IMR-90 (cell line): ENCODE measurements at regions not wholly inside any gene's neighbourhood (a gene's known extent, or its start where the extent isn't known, plus 50 kb on each side); places are given as distances from the start of the nearest gene placed in this dataset.
"Not testable (repeated sequence)": the region's sequence is repeated elsewhere in the genome, so short reads cannot be mapped to it uniquely, and the experiment has no call there.

Experiments used
- ATAC-seq: fragments of 200-7000 bp; cut with Tn5 transposase; 2 replicates; pipeline ENCODE4 v1.9.1; 2020; ENCODE audit warnings: low read depth, mild to moderate bottlenecking, moderate library complexity
- BruUV-seq: library from RNA; stranded (reverse); fragments of 400-500 nt; replicated peaks from 2 replicates; lab custom pipeline; 2021; lab: Mats Ljungman, UMichigan
- CTCF ChIA-PET: fragments of 300-600 bp; formaldehyde crosslinking; extraction: SDS; loops from one replicate; lab custom pipeline; 2021; ENCODE audit warnings: antibody characterized with exemption; lab: Yijun Ruan, JAX
- POLR2A ChIA-PET: fragments of 300-600 bp; sonication (Branson Sonifier 250); formaldehyde crosslinking; loops from one replicate; lab custom pipeline; 2022; ENCODE audit warnings: antibody characterized with exemption; ENCODE audit not compliant: unreplicated experiment; lab: Charles Lee
- DNase-seq: peaks from one replicate; pipeline ENCODE4 v3.0.0; 2013
- H2AFZ ChIP-seq: replicated peaks from 2 replicates; pipeline ENCODE3; 2013; ENCODE audit warnings: low read length, mild to moderate bottlenecking; ENCODE audit not compliant: poor library complexity
- H2AK5ac ChIP-seq: 2 replicates; pipeline ENCODE4 v1.6.1; 2013; ENCODE audit warnings: low read depth, low read length, inconsistent platforms
- H2AK9ac ChIP-seq: replicated peaks from 2 replicates; pipeline ENCODE3; 2013; ENCODE audit warnings: mild to moderate bottlenecking, low read depth, low read length, moderate library complexity; ENCODE audit not compliant: poor library complexity
- H2BK120ac ChIP-seq: 2 replicates; pipeline ENCODE4 v1.6.1; 2013; ENCODE audit warnings: low read depth, low read length, inconsistent platforms
- H2BK15ac ChIP-seq: 3 replicates; pipeline ENCODE4 v1.6.1; 2013; ENCODE audit warnings: low read depth, low read length, inconsistent platforms
- H2BK20ac ChIP-seq: 2 replicates; pipeline ENCODE4 v1.6.1; 2013; ENCODE audit warnings: low read depth, mild to moderate bottlenecking, inconsistent platforms, low read length, moderate library complexity
- H2BK5ac ChIP-seq: 2 replicates; pipeline ENCODE4 v1.6.1; 2013; ENCODE audit warnings: mild to moderate bottlenecking, low read depth, low read length, inconsistent platforms; ENCODE audit not compliant: poor library complexity, severe bottlenecking
- H3K14ac ChIP-seq: replicated peaks from 2 replicates; pipeline ENCODE4 v1.6.1; 2013; ENCODE audit warnings: low read depth, low read length, inconsistent platforms
- H3K18ac ChIP-seq: 2 replicates; pipeline ENCODE4 v1.6.1; 2013; ENCODE audit warnings: low read depth, low read length, control low read depth
- H3K23ac ChIP-seq: 2 replicates; pipeline ENCODE4 v1.6.1; 2013; ENCODE audit warnings: low read depth, low read length, inconsistent platforms
- H3K27ac ChIP-seq: 2 replicates; pipeline ENCODE4 v1.5.1; 2013; ENCODE audit warnings: mild to moderate bottlenecking, control low read depth, low read length; ENCODE audit not compliant: insufficient read depth
- H3K27me3 ChIP-seq: 2 replicates; pipeline ENCODE4 v1.6.1; 2013; ENCODE audit warnings: low read length; ENCODE audit not compliant: control insufficient read depth, insufficient read depth
- H3K36me3 ChIP-seq: 2 replicates; pipeline ENCODE4 v1.6.1; 2013; ENCODE audit warnings: low read length, mixed read lengths; ENCODE audit not compliant: control insufficient read depth, insufficient read depth
- H3K4ac ChIP-seq: 2 replicates; pipeline ENCODE4 v1.6.1; 2013; ENCODE audit warnings: low read depth, low read length, inconsistent platforms
- H3K4me1 ChIP-seq: 2 replicates; pipeline ENCODE4 v1.6.1; 2013; ENCODE audit warnings: low read length, mixed read lengths; ENCODE audit not compliant: control insufficient read depth, insufficient read depth
- H3K4me2 ChIP-seq: 2 replicates; pipeline ENCODE4 v1.6.1; 2013; ENCODE audit warnings: low read depth, mild to moderate bottlenecking, control low read depth, low read length, moderate library complexity
- H3K4me3 ChIP-seq: 2 replicates; pipeline ENCODE4 v1.5.1; 2013; ENCODE audit warnings: low read depth, mild to moderate bottlenecking, control low read depth, low read length, moderate library complexity; ENCODE audit not compliant: insufficient read depth
- H3K56ac ChIP-seq: 2 replicates; pipeline ENCODE4 v1.6.1; 2013; ENCODE audit warnings: low read length, inconsistent platforms; ENCODE audit not compliant: insufficient read depth; ENCODE audit errors: extremely low read depth
- H3K79me1 ChIP-seq, 2 experiments: 2 replicates each; pipeline ENCODE4 v1.6.1; 2013; ENCODE audit warnings: low read length in 2 of 2, inconsistent platforms in 1 of 2, low read depth in 1 of 2
- H3K9ac ChIP-seq: 2 replicates; pipeline ENCODE4 v1.6.1; 2013; ENCODE audit warnings: low read depth, low read length, control low read depth
- H3K9me1 ChIP-seq: 2 replicates; pipeline ENCODE4 v1.6.1; 2013; ENCODE audit warnings: low read length, inconsistent platforms; ENCODE audit not compliant: insufficient read depth
- H3K9me3 ChIP-seq: 2 replicates; pipeline ENCODE4 v1.6.1; 2013; ENCODE audit warnings: low read length; ENCODE audit not compliant: control insufficient read depth, insufficient read depth
- H4K20me1 ChIP-seq: 2 replicates; pipeline ENCODE4 v1.6.1; 2013; ENCODE audit warnings: low read length, inconsistent platforms; ENCODE audit not compliant: insufficient read depth
- H4K5ac ChIP-seq: 2 replicates; pipeline ENCODE4 v1.6.1; 2013; ENCODE audit warnings: mild to moderate bottlenecking, low read depth, low read length, control low read depth
- H4K8ac ChIP-seq, 2 experiments: 2 replicates each; pipeline ENCODE4 v1.6.1; 2013; ENCODE audit warnings: low read depth in 2 of 2, low read length in 2 of 2, control low read depth in 1 of 2, inconsistent platforms in 1 of 2
- H4K91ac ChIP-seq: 2 replicates; pipeline ENCODE4 v1.6.1; 2013; ENCODE audit warnings: low read depth, low read length, inconsistent platforms; ENCODE audit not compliant: insufficient read depth
- WGBS, 2 experiments: methylation state at CpG; one replicate each; pipeline versions ENCODE4 v1.1.5 to v1.1.7; 2013; ENCODE audit warnings: missing lambda C conversion rate in 2 of 2; ENCODE audit not compliant: insufficient read length in 1 of 2; ENCODE audit errors: extremely low coverage in 2 of 2; 5-methylcytosine and 5-hydroxymethylcytosine counted together
- dilution Hi-C: fragments of 300-500 bp; cut with HindIII; formaldehyde crosslinking; loops from one replicate; pipeline ENCODE4 v1.14.3; 2018; ENCODE audit warnings: low sequenced_read_pairs; ENCODE audit not compliant: unreplicated experiment
- in situ Hi-C: fragments of 300-500 bp; cut with MboI; formaldehyde crosslinking; loops from 3 replicates; pipeline ENCODE4 v1.14.3; 2019; ENCODE audit warnings: low sequenced_read_pairs, inconsistent platforms, mixed read lengths
- intact Hi-C: fragments of 100-400 bp; cut with micrococcal nuclease; formaldehyde crosslinking; loops from 2 replicates; pipeline ENCODE4 v1.10.0; 2022

- dilution Hi-C loops = not testable (repeated sequence)
These were observed 351.8 kb upstream of the CITED2 start for GRCh38 chr6:139726272-139726671.

More at GRCh38 chr6:139726272-139726671, 351.8 kb upstream of the CITED2 start:
- H3K27ac ChIP-seq, H3K4me1 ChIP-seq, H3K27me3 ChIP-seq, ATAC-seq, H4K20me1 ChIP-seq, H3K36me3 ChIP-seq, H3K4ac ChIP-seq, POLR2A ChIA-PET, H4K8ac ChIP-seq, H3K79me1 ChIP-seq, H4K91ac ChIP-seq, H3K4me2 ChIP-seq, H3K23ac ChIP-seq, in situ Hi-C loops, H2BK15ac ChIP-seq, H3K9me3 ChIP-seq, H2AK5ac ChIP-seq, H2BK20ac ChIP-seq, intact Hi-C loops, H2AK9ac ChIP-seq, H4K5ac ChIP-seq, H2BK5ac ChIP-seq, DNase-seq, H3K18ac ChIP-seq, H3K9ac ChIP-seq, H3K14ac ChIP-seq, CTCF ChIA-PET, H2AFZ ChIP-seq, H3K9me1 ChIP-seq, BruUV-seq, H3K56ac ChIP-seq, H3K4me3 ChIP-seq, H2BK120ac ChIP-seq: not testable (repeated sequence)
- 100% methylated on average over 3 of the region's 23 CpGs; no CpG with 5 or more reads in 1 of the 2 experiments for WGBS, 2 experiments
